Neural cell (in vitro differentiated cells): ENCODE measurements at regions not wholly inside any gene's neighbourhood (a gene's known extent, or its start where the extent isn't known, plus 50 kb on each side); places are given as distances from the start of the nearest gene placed in this dataset.

Experiments
- SMC3 ChIP-seq: fragments of 450-650 bp; conservative IDR thresholded peaks from 2 replicates; pipeline ENCODE4 v1.6.1; 2014; ENCODE audit warnings: antibody characterized with exemption, mild to moderate bottlenecking, moderate library complexity; ENCODE audit not compliant: poor library complexity
- TAF1 ChIP-seq: IDR thresholded peaks from 2 replicates; pipeline ENCODE4 v1.6.1; 2012; ENCODE audit warnings: low read depth
- TF ChIP-seq, protein P1 (sequence below): fragments of 450-650 bp; IDR thresholded peaks from 2 replicates; pipeline ENCODE4 v1.5.1; 2014; ENCODE audit warnings: antibody characterized with exemption, mild to moderate bottlenecking, moderate library complexity; ENCODE audit not compliant: poor library complexity, severe bottlenecking
- TF ChIP-seq, protein P2 (sequence below): IDR thresholded peaks from 2 replicates; pipeline ENCODE4 v1.6.1; 2012; ENCODE audit warnings: borderline replicate concordance

DNA sequence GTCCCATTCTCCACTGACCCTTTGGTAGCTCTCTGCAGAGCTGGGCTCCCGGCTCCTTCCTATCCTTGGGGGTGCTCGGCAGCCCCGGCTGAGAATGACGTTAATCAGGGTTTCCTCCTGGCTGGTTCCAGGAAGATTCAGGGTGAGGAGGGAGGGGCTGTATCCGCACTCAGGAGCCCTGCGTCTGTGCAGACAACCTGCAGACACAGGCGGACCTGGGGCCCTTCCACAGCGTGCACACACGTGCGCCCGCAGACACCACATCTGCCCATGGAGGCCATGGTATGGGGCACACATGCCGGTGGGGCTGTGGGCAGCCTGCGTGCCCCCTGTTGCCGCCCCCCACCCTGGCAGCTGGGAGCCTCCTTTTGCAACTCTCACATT lies 66.6 kb upstream of the RNU6ATAC start:
- TF ChIP-seq, protein P1, sequence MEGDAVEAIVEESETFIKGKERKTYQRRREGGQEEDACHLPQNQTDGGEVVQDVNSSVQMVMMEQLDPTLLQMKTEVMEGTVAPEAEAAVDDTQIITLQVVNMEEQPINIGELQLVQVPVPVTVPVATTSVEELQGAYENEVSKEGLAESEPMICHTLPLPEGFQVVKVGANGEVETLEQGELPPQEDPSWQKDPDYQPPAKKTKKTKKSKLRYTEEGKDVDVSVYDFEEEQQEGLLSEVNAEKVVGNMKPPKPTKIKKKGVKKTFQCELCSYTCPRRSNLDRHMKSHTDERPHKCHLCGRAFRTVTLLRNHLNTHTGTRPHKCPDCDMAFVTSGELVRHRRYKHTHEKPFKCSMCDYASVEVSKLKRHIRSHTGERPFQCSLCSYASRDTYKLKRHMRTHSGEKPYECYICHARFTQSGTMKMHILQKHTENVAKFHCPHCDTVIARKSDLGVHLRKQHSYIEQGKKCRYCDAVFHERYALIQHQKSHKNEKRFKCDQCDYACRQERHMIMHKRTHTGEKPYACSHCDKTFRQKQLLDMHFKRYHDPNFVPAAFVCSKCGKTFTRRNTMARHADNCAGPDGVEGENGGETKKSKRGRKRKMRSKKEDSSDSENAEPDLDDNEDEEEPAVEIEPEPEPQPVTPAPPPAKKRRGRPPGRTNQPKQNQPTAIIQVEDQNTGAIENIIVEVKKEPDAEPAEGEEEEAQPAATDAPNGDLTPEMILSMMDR, result no peak
- TF ChIP-seq, protein P2, sequence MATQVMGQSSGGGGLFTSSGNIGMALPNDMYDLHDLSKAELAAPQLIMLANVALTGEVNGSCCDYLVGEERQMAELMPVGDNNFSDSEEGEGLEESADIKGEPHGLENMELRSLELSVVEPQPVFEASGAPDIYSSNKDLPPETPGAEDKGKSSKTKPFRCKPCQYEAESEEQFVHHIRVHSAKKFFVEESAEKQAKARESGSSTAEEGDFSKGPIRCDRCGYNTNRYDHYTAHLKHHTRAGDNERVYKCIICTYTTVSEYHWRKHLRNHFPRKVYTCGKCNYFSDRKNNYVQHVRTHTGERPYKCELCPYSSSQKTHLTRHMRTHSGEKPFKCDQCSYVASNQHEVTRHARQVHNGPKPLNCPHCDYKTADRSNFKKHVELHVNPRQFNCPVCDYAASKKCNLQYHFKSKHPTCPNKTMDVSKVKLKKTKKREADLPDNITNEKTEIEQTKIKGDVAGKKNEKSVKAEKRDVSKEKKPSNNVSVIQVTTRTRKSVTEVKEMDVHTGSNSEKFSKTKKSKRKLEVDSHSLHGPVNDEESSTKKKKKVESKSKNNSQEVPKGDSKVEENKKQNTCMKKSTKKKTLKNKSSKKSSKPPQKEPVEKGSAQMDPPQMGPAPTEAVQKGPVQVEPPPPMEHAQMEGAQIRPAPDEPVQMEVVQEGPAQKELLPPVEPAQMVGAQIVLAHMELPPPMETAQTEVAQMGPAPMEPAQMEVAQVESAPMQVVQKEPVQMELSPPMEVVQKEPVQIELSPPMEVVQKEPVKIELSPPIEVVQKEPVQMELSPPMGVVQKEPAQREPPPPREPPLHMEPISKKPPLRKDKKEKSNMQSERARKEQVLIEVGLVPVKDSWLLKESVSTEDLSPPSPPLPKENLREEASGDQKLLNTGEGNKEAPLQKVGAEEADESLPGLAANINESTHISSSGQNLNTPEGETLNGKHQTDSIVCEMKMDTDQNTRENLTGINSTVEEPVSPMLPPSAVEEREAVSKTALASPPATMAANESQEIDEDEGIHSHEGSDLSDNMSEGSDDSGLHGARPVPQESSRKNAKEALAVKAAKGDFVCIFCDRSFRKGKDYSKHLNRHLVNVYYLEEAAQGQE, result no peak
- TF ChIP-seq SMC3, result no peak
- no peak for TF ChIP-seq TAF1
